ENCODE measurements at regions not wholly inside any gene's neighbourhood (a gene's known extent, or its start where the extent isn't known, plus 50 kb on each side); places are given as distances from the start of the nearest gene placed in this dataset.

- Mint-ChIP-seq H3K27me3 (peaks cover 25% of the 10 kb centered on the region), H3K27ac (no peak overlapping the region), H3K4me1 (no peaks in the 10 kb centered on the region), H3K36me3 (ENCODE audit: low read depth) (no peaks in the 10 kb centered on the region), H3K4me3 (no peak overlapping the region), H3K9me3 (no peaks in the 10 kb centered on the region)
- peak; percentile 65 for DNase-seq
- POLR2A ChIA-PET = no interaction called here
- CTCF ChIA-PET = interaction anchor here (0.9 to 1.0 kb wide), 2 partner anchors 10 to 12 kb away, joined by 3 to 4 read pairs; no protein-coding TSS in a partner anchor
Measured at GRCh38 chr6:163956571-163957407, 542.3 kb downstream of the QKI start.

- CTCF ChIA-PET = interaction anchor here (0.9 kb wide), 1 partner anchor 11 kb away, joined by 3 read pairs; no protein-coding TSS in a partner anchor
- H3K4me1 Mint-ChIP-seq = no peaks in the 10 kb centered on the region
Measured at GRCh38 chr6:163955756-163956155, 541.2 kb downstream of the QKI start.

GRCh38 chr6:163955096-163955495, 540.6 kb downstream of the QKI start:
- ChIA-PET POLR2A (no interaction called here), CTCF (interaction anchor here (0.6 kb wide), 1 partner anchor 141 kb away, joined by 4 read pairs; no protein-coding TSS in a partner anchor)
- Mint-ChIP-seq H3K9me3 (no peaks in the 10 kb centered on the region), H3K36me3 (ENCODE audit: low read depth) (no peaks in the 10 kb centered on the region), H3K4me1 (no peaks in the 10 kb centered on the region), H3K27ac (no peak overlapping the region), H3K4me3 (no peak overlapping the region), H3K27me3 (peaks cover 29% of the 10 kb centered on the region)
- no peak for DNase-seq

More at GRCh38 chr6:163955756-163956155, 541.2 kb downstream of the QKI start:
- POLR2A ChIA-PET = no interaction called here
- H3K9me3 Mint-ChIP-seq = no peaks in the 10 kb centered on the region
- DNase-seq = no peak
- no peak overlapping the region for H3K27ac Mint-ChIP-seq
- H3K27me3 Mint-ChIP-seq = peaks cover 29% of the 10 kb centered on the region
- no peaks in the 10 kb centered on the region for H3K36me3 Mint-ChIP-seq (ENCODE audit: low read depth)
- no peak overlapping the region for H3K4me3 Mint-ChIP-seq

GRCh38 chr6:163954088-163954775, 539.7 kb downstream of the QKI start:
- peaks cover 29% of the 10 kb centered on the region for H3K27me3 Mint-ChIP-seq
- no peaks in the 10 kb centered on the region for H3K36me3 Mint-ChIP-seq (ENCODE audit: low read depth)
- H3K27ac Mint-ChIP-seq = no peak overlapping the region
- no peaks in the 10 kb centered on the region for H3K9me3 Mint-ChIP-seq
- ChIA-PET POLR2A (no interaction called here), CTCF (interaction anchor here (0.6 kb wide), 1 partner anchor 140 kb away, joined by 4 read pairs; no protein-coding TSS in a partner anchor)
- DNase-seq = no peak
- no peak overlapping the region for H3K4me3 Mint-ChIP-seq
- H3K4me1 Mint-ChIP-seq = no peaks in the 10 kb centered on the region

- H3K4me1 Mint-ChIP-seq = no peaks in the 10 kb centered on the region
- CTCF ChIA-PET = no interaction called here
- no peak overlapping the region for H3K27ac Mint-ChIP-seq
- POLR2A ChIA-PET = no interaction called here
- no peak for DNase-seq
- H3K4me3 Mint-ChIP-seq = no peak overlapping the region
- peaks cover 29% of the 10 kb centered on the region for H3K27me3 Mint-ChIP-seq
- H3K9me3 Mint-ChIP-seq = no peaks in the 10 kb centered on the region
- no peaks in the 10 kb centered on the region for H3K36me3 Mint-ChIP-seq (ENCODE audit: low read depth)
Measured at GRCh38 chr6:163952005-163952404, 537.5 kb downstream of the QKI start.

GRCh38 chr6:163951326-163951725, 536.8 kb downstream of the QKI start:
- no peak overlapping the region for H3K4me3 Mint-ChIP-seq
- no peak overlapping the region for H3K27ac Mint-ChIP-seq
- peaks cover 29% of the 10 kb centered on the region for H3K27me3 Mint-ChIP-seq
- H3K9me3 Mint-ChIP-seq = no peaks in the 10 kb centered on the region
- CTCF ChIA-PET = no interaction called here
- no peak for DNase-seq
- H3K36me3 Mint-ChIP-seq (ENCODE audit: low read depth) = no peaks in the 10 kb centered on the region
- POLR2A ChIA-PET = no interaction called here
- no peaks in the 10 kb centered on the region for H3K4me1 Mint-ChIP-seq

- ChIA-PET CTCF (no interaction called here), POLR2A (no interaction called here)
- Mint-ChIP-seq H3K27ac (no peak overlapping the region), H3K27me3 (peaks cover 22% of the 10 kb centered on the region), H3K4me1 (no peaks in the 10 kb centered on the region), H3K9me3 (no peaks in the 10 kb centered on the region), H3K4me3 (no peak overlapping the region), H3K36me3 (ENCODE audit: low read depth) (no peaks in the 10 kb centered on the region)
- DNase-seq = no peak
Measured at GRCh38 chr6:163950159-163950558, 535.6 kb downstream of the QKI start.

GRCh38 chr6:163949431-163949830, 534.9 kb downstream of the QKI start:
- Mint-ChIP-seq H3K36me3 (ENCODE audit: low read depth) (no peaks in the 10 kb centered on the region), H3K4me1 (no peaks in the 10 kb centered on the region), H3K27ac (no peak overlapping the region), H3K27me3 (peaks cover 21% of the 10 kb centered on the region), H3K4me3 (no peak overlapping the region), H3K9me3 (no peaks in the 10 kb centered on the region)
- ChIA-PET POLR2A (no interaction called here), CTCF (no interaction called here)
- DNase-seq = no peak

GRCh38 chr6:163948250-163948649, 533.7 kb downstream of the QKI start:
- Mint-ChIP-seq H3K9me3 (no peaks in the 10 kb centered on the region), H3K27me3 (peaks cover 23% of the 10 kb centered on the region), H3K4me1 (no peaks in the 10 kb centered on the region), H3K27ac (no peak overlapping the region), H3K36me3 (ENCODE audit: low read depth) (no peaks in the 10 kb centered on the region), H3K4me3 (no peak overlapping the region)
- DNase-seq = no peak
- ChIA-PET POLR2A (no interaction called here), CTCF (no interaction called here)

- no peaks in the 10 kb centered on the region for H3K9me3 Mint-ChIP-seq
- POLR2A ChIA-PET = no interaction called here
- no peaks in the 10 kb centered on the region for H3K4me1 Mint-ChIP-seq
- no peak overlapping the region for H3K27ac Mint-ChIP-seq
- H3K4me3 Mint-ChIP-seq = no peak overlapping the region
- H3K36me3 Mint-ChIP-seq (ENCODE audit: low read depth) = no peaks in the 10 kb centered on the region
- DNase-seq = no peak
- peaks cover 17% of the 10 kb centered on the region for H3K27me3 Mint-ChIP-seq
- CTCF ChIA-PET = interaction anchor here (1.1 kb wide), 1 partner anchor 9 kb away, joined by 4 read pairs; no protein-coding TSS in a partner anchor
Measured at GRCh38 chr6:163947276-163947675, 532.8 kb downstream of the QKI start.

- Mint-ChIP-seq H3K27me3 (peaks cover 13% of the 10 kb centered on the region), H3K4me1 (no peaks in the 10 kb centered on the region), H3K27ac (no peak overlapping the region), H3K36me3 (ENCODE audit: low read depth) (no peaks in the 10 kb centered on the region), H3K9me3 (no peaks in the 10 kb centered on the region), H3K4me3 (no peak overlapping the region)
- DNase-seq = no peak
- ChIA-PET CTCF (interaction anchor here (1.1 kb wide), 1 partner anchor 10 kb away, joined by 4 read pairs; no protein-coding TSS in a partner anchor), POLR2A (no interaction called here)
Measured at GRCh38 chr6:163946437-163946836, 531.9 kb downstream of the QKI start.

GRCh38 chr6:163945808-163946207, 531.3 kb downstream of the QKI start:
- POLR2A ChIA-PET = no interaction called here

GRCh38 chr6:163944897-163945296, 530.4 kb downstream of the QKI start:
- Mint-ChIP-seq H3K36me3 (ENCODE audit: low read depth) (no peaks in the 10 kb centered on the region), H3K4me3 (no peak overlapping the region), H3K27me3 (peaks cover 10% of the 10 kb centered on the region), H3K27ac (no peak overlapping the region), H3K4me1 (no peaks in the 10 kb centered on the region), H3K9me3 (no peaks in the 10 kb centered on the region)
- ChIA-PET CTCF (interaction anchor here (1.0 kb wide), 1 partner anchor 11 kb away, joined by 3 read pairs; no protein-coding TSS in a partner anchor), POLR2A (no interaction called here)
- no peak for DNase-seq

More at GRCh38 chr6:163945808-163946207, 531.3 kb downstream of the QKI start:
- no peaks in the 10 kb centered on the region for H3K36me3 Mint-ChIP-seq (ENCODE audit: low read depth)
- DNase-seq = no peak
- H3K9me3 Mint-ChIP-seq = no peaks in the 10 kb centered on the region
- peaks cover 10% of the 10 kb centered on the region for H3K27me3 Mint-ChIP-seq
- H3K27ac Mint-ChIP-seq = no peak overlapping the region
- no peak overlapping the region for H3K4me3 Mint-ChIP-seq
- CTCF ChIA-PET = no interaction called here
- no peaks in the 10 kb centered on the region for H3K4me1 Mint-ChIP-seq
